Tibial nerve (tissue), 3 donors: ENCODE measurements at regions not wholly inside any gene's neighbourhood (a gene's known extent, or its start where the extent isn't known, plus 50 kb on each side); places are given as distances from the start of the nearest gene placed in this dataset.

Experiments used
- POLR2A ChIP-seq, 2 donors: fragments of 450-650 bp; IDR thresholded peaks; one replicate each; pipeline ENCODE4 v1.6.1; 2017; ENCODE audit warnings: antibody characterized with exemption in 2 of 2, mild to moderate bottlenecking in 2 of 2, moderate library complexity in 2 of 2
- TF ChIP-seq, protein P1 (sequence below), 5 experiments: fragments of 200-600 bp in 3 of 5; fragments of 450-650 bp in 2 of 5; sonication (generic) in 3 of 5; IDR thresholded peaks; one replicate each; pipeline ENCODE4 v1.5.1; 2016 to 2019; ENCODE audit warnings: antibody characterized with exemption in 5 of 5, mild to moderate bottlenecking in 3 of 5, moderate library complexity in 2 of 5

DNA sequence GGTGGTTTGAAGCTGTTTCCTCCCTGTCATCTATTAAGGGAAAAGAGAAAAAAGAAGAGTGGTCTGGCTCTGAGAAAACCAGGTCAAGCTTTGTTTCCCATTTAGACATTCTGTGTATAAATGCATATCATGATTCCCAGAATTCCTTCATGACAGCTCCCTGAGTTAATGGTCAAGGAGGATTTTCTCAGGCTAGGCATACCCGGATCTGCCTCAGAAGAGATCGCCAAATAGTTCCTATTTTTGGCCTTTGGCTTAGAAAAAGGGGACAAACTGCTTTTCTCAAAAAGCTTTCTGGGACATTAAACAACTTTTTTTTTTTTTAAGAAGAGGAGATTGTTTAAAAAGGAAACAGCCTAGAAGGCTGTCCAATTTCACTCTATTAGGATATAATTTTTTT lies 53.5 kb upstream of the PIP4K2A start:
- TF ChIP-seq, protein P1, sequence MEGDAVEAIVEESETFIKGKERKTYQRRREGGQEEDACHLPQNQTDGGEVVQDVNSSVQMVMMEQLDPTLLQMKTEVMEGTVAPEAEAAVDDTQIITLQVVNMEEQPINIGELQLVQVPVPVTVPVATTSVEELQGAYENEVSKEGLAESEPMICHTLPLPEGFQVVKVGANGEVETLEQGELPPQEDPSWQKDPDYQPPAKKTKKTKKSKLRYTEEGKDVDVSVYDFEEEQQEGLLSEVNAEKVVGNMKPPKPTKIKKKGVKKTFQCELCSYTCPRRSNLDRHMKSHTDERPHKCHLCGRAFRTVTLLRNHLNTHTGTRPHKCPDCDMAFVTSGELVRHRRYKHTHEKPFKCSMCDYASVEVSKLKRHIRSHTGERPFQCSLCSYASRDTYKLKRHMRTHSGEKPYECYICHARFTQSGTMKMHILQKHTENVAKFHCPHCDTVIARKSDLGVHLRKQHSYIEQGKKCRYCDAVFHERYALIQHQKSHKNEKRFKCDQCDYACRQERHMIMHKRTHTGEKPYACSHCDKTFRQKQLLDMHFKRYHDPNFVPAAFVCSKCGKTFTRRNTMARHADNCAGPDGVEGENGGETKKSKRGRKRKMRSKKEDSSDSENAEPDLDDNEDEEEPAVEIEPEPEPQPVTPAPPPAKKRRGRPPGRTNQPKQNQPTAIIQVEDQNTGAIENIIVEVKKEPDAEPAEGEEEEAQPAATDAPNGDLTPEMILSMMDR (IDR thresholded peaks at IDR 0.05), result no peak
- no peak for TF ChIP-seq POLR2A (IDR thresholded peaks at IDR 0.05)
